HepG2 (cell line): ENCODE measurements at regions not wholly inside any gene's neighbourhood (a gene's known extent, or its start where the extent isn't known, plus 50 kb on each side); places are given as distances from the start of the nearest gene placed in this dataset.

Experiments used
- ATAC-seq: fragments of 200-7000 bp; cut with Tn5 transposase; 3 replicates; pipeline ENCODE4 v1.9.1; 2020; ENCODE audit warnings: mild to moderate bottlenecking, moderate library complexity
- BruUV-seq: library from RNA; stranded (reverse); fragments of 400-500 nt; replicated peaks from 2 replicates; lab custom pipeline; 2021; lab: Mats Ljungman, UMichigan
- CTCF ChIA-PET: fragments of 300-600 bp; formaldehyde crosslinking; extraction: SDS; loops from one replicate; lab custom pipeline; 2021; ENCODE audit warnings: low total read pairs, inconsistent platforms, low intra/inter-chr PET ratio; lab: Yijun Ruan, JAX
- POLR2A ChIA-PET: fragments of 350-600 bp; sonication (Branson Sonifier 250); formaldehyde crosslinking; loops from one replicate; lab custom pipeline; 2020; ENCODE audit warnings: antibody characterized with exemption, inconsistent platforms; lab: Yijun Ruan, JAX
- DNase-seq: peaks from one replicate; pipeline ENCODE4 v3.0.0-alpha.2; 2015; ENCODE audit warnings: low spot score
- FAIRE-seq: peaks from 3 replicates; lab custom pipeline; 2011; peaks lifted over from hg19 to GRCh38; lab: Jason Lieb, UNC
- H2AFZ ChIP-seq: one replicate; pipeline ENCODE4 v1.6.1; 2011; ENCODE audit warnings: low read length, inconsistent platforms
- H3K27ac ChIP-seq: fragments of 300-600 bp; 3 replicates; pipeline ENCODE4 v1.8.0; 2011; ENCODE audit warnings: mixed run types, mild to moderate bottlenecking, mixed read lengths, low read length, inconsistent platforms; ENCODE audit not compliant: insufficient read depth; ENCODE audit errors: extremely low read length
- H3K27me3 ChIP-seq, 2 experiments: fragments of 200-600 bp in 1 of 2; 2 replicates in 1 of 2; 3 replicates in 1 of 2; pipeline versions ENCODE4 v1.6.0 to v1.8.0; 2011; ENCODE audit warnings: low read length in 2 of 2, mild to moderate bottlenecking in 2 of 2, moderate library complexity in 2 of 2, inconsistent platforms in 1 of 2; ENCODE audit not compliant: insufficient read depth in 2 of 2, control insufficient read depth in 1 of 2
- H3K36me3 ChIP-seq, 2 experiments: fragments of 200-600 bp in 1 of 2; replicated peaks in 1 of 2; 2 replicates in 1 of 2; 3 replicates in 1 of 2; pipeline versions ENCODE4 v1.5.1 to v1.8.0; 2011; ENCODE audit warnings: low read length in 2 of 2, inconsistent platforms in 1 of 2; ENCODE audit not compliant: insufficient read depth in 2 of 2, control insufficient read depth in 1 of 2
- H3K4me1 ChIP-seq: 2 replicates; pipeline ENCODE4 v1.5.1; 2012; ENCODE audit warnings: low read length, inconsistent platforms; ENCODE audit not compliant: insufficient read depth
- H3K4me2 ChIP-seq: 2 replicates; pipeline ENCODE4 v1.6.0; 2011; ENCODE audit warnings: low read depth, low read length, inconsistent platforms
- H3K4me3 ChIP-seq, 3 experiments: fragments of 200-600 bp in 1 of 3; sonication (generic), shearing (Covaris generic) in 1 of 3; replicated peaks in 1 of 3; 2 replicates each; pipeline ENCODE4 v1.5.1; 2011 to 2016; ENCODE audit warnings: low read length in 3 of 3, inconsistent platforms in 2 of 3, low read depth in 2 of 3, mild to moderate bottlenecking in 2 of 3, control low read depth in 1 of 3, mixed read lengths in 1 of 3; ENCODE audit not compliant: insufficient read depth in 1 of 3
- H3K79me2 ChIP-seq: one replicate; pipeline ENCODE4 v1.6.1; 2011; ENCODE audit warnings: low read length, inconsistent platforms; ENCODE audit not compliant: insufficient read depth
- H3K9ac ChIP-seq: 2 replicates; pipeline ENCODE4 v1.6.0; 2011; ENCODE audit warnings: mild to moderate bottlenecking, low read depth, low read length, inconsistent platforms; ENCODE audit not compliant: insufficient read depth
- H3K9me3 ChIP-seq: 2 replicates; pipeline ENCODE4 v1.5.1; 2012; ENCODE audit warnings: mild to moderate bottlenecking, low read length
- H4K20me1 ChIP-seq: 2 replicates; pipeline ENCODE4 v1.6.0; 2011; ENCODE audit warnings: inconsistent platforms, mild to moderate bottlenecking, low read length, moderate library complexity; ENCODE audit not compliant: insufficient read depth
- ARID3A ChIP-seq: IDR thresholded peaks from 2 replicates; pipeline ENCODE4 v1.6.1; 2012; ENCODE audit warnings: low read depth, low read length, improper control_type of control experiment
- CEBPZ ChIP-seq: IDR thresholded peaks from 2 replicates; pipeline ENCODE4 v1.6.1; 2012; ENCODE audit warnings: low read length, improper control_type of control experiment
- EEA1 ChIP-seq: sonication (generic); formaldehyde crosslinking; IDR thresholded peaks from 2 replicates; pipeline ENCODE4 v1.5.1; 2020; ENCODE audit warnings: mild to moderate bottlenecking, missing genetic modification reagents, borderline replicate concordance
- HIVEP1 ChIP-seq: sonication (generic); formaldehyde crosslinking; IDR thresholded peaks from 2 replicates; pipeline ENCODE4 v1.4.0; 2020; ENCODE audit warnings: mild to moderate bottlenecking, missing genetic modification reagents
- IKZF4 ChIP-seq: sonication (generic); formaldehyde crosslinking; IDR thresholded peaks from 2 replicates; pipeline ENCODE4 v1.5.1; 2020; ENCODE audit warnings: borderline replicate concordance, mild to moderate bottlenecking, low read depth, missing genetic modification reagents; ENCODE audit errors: not compliant biosample characterization
- KLF9 ChIP-seq: IDR thresholded peaks from 2 replicates; pipeline ENCODE4 v1.6.1; 2016; ENCODE audit warnings: low read depth
- NCOA2 ChIP-seq: sonication (generic); formaldehyde crosslinking; IDR thresholded peaks from 2 replicates; pipeline ENCODE4 v1.8.0; 2022; ENCODE audit warnings: inconsistent platforms
- ONECUT2 ChIP-seq: sonication (generic); formaldehyde crosslinking; IDR thresholded peaks from 2 replicates; pipeline ENCODE4 v1.4.0; 2020; ENCODE audit warnings: missing genetic modification reagents
- PREB ChIP-seq: sonication (generic); formaldehyde crosslinking; IDR thresholded peaks from 2 replicates; pipeline ENCODE4 v1.4.0; 2020; ENCODE audit warnings: missing genetic modification reagents
- REPIN1 ChIP-seq: sonication (generic); formaldehyde crosslinking; IDR thresholded peaks from 2 replicates; pipeline ENCODE4 v1.8.0; 2022; ENCODE audit warnings: missing genetic modification reagents, low read depth, mild to moderate bottlenecking, borderline replicate concordance
- RNF2 ChIP-seq: fragments of 450-650 bp; conservative IDR thresholded peaks from 2 replicates; pipeline ENCODE4 v1.6.1; 2016; ENCODE audit warnings: low read depth
- SKI ChIP-seq: fragments of 450-650 bp; IDR thresholded peaks from one replicate; pipeline ENCODE4 v1.6.1; 2018; ENCODE audit warnings: mild to moderate bottlenecking; ENCODE audit not compliant: partially characterized antibody
- TRIM22 ChIP-seq: fragments of 450-650 bp; IDR thresholded peaks from 2 replicates; pipeline ENCODE4 v1.6.1; 2017
- U2AF1 ChIP-seq: fragments of 200-400 bp; formaldehyde crosslinking; optimal IDR thresholded peaks from 2 replicates; pipeline ENCODE3; 2017; ENCODE audit warnings: mild to moderate bottlenecking, low read depth, low read length
- ZBTB33 ChIP-seq: sonication (generic); formaldehyde crosslinking; IDR thresholded peaks from 2 replicates; pipeline ENCODE4 v1.4.0; 2020; ENCODE audit warnings: missing genetic modification reagents
- ZNF138 ChIP-seq: sonication (generic); formaldehyde crosslinking; IDR thresholded peaks from 2 replicates; pipeline ENCODE4 v1.5.0; 2020; ENCODE audit warnings: mild to moderate bottlenecking, low read depth, missing genetic modification reagents
- ZNF615 ChIP-seq: sonication (generic); formaldehyde crosslinking; IDR thresholded peaks from 2 replicates; pipeline ENCODE4 v1.5.0; 2020; ENCODE audit warnings: mild to moderate bottlenecking, missing genetic modification reagents, borderline replicate concordance
- WGBS: methylation state at CpG from one replicate; pipeline ENCODE4 v1.1.6; 2017; ENCODE audit warnings: low lambda C conversion rate; 5-methylcytosine and 5-hydroxymethylcytosine counted together
- in situ Hi-C: cut with HindIII; loops from 2 replicates; pipeline ENCODE4 v1.10.0; 2017; ENCODE audit warnings: low pct_unique_long_range_greater_than_20kb; ENCODE audit not compliant: extremely low pct_ligation_motif_present
- intact Hi-C: fragments of 100-400 bp; cut with micrococcal nuclease; formaldehyde crosslinking; loops from one replicate; pipeline ENCODE4 v1.10.0; 2022; ENCODE audit not compliant: unreplicated experiment

GRCh38 chr9:93387791-93388190 is 63.7 kb upstream of the FAM120A start:
- H3K27me3 ChIP-seq = peaks cover 0 to 8% of the 10 kb centered on the region in 2 experiments; a peak in 3 of 5 replicates
- no peaks in the 10 kb centered on the region for H3K79me2 ChIP-seq
- 58% methylated on average over 7 of the region's 7 CpGs for WGBS
- H3K27ac ChIP-seq = no peak overlapping the region
- BruUV-seq = no TSS peak
- no peaks in the 10 kb centered on the region for H3K9me3 ChIP-seq
- intact Hi-C loops = no loop called here
- ChIA-PET POLR2A (no interaction called here), CTCF (no interaction called here)
- H3K4me3 ChIP-seq = no peak overlapping the region
- no peak overlapping the region for H2AFZ ChIP-seq
- no peak for ATAC-seq
- no peak overlapping the region for H3K9ac ChIP-seq
- no peak overlapping the region for H3K4me2 ChIP-seq
- in situ Hi-C loops = no loop called here
- no peak for FAIRE-seq
- DNase-seq = no peak
- no peaks in the 10 kb centered on the region for H3K36me3 ChIP-seq
- no peaks in the 10 kb centered on the region for H4K20me1 ChIP-seq
- peaks cover 13% of the 10 kb centered on the region for H3K4me1 ChIP-seq
- no peak for TF ChIP-seq ARID3A
- TF ChIP-seq EEA1 (CRISPR knock-in tag) = no peak
- TF ChIP-seq REPIN1 = no peak
- no peak for TF ChIP-seq SKI
- no peak for TF ChIP-seq ZBTB33 (CRISPR knock-in tag)
- TF ChIP-seq TRIM22 = no peak
- no peak for TF ChIP-seq PREB (CRISPR knock-in tag)
- TF ChIP-seq HIVEP1 (CRISPR knock-in tag) = no peak
- TF ChIP-seq ONECUT2 (CRISPR knock-in tag) = no peak
- no peak for TF ChIP-seq KLF9 (CRISPR knock-in tag)
- no peak for TF ChIP-seq ZNF615 (CRISPR knock-in tag)
- no peak for TF ChIP-seq IKZF4 (CRISPR knock-in tag)
- TF ChIP-seq CEBPZ = no peak
- no peak for TF ChIP-seq ZNF138
- TF ChIP-seq U2AF1 = no peak
- no peak for TF ChIP-seq NCOA2 (CRISPR knock-in tag)
- no peak for TF ChIP-seq RNF2
